ENCODE measurements at regions not wholly inside any gene's neighbourhood (a gene's known extent, or its start where the extent isn't known, plus 50 kb on each side); places are given as distances from the start of the nearest gene placed in this dataset.

DNA sequence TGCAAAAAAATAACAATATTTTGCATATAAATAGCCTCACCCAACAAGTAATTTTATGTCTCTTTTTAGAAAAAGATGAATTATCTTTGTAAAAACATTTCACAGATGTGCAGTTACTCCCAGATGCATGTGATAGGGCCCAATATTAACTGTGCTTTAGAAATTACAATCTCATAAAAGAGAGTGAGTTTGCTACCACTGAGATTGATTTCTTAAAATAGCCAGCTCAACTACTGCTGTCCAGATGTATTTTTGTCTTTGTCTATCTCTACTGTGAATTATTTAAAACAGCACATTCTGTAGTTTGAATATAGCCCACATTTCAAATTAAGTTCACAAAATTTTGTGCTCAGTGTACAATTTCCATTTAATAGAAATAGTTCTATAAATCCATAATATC, 177.0 kb upstream of the TTC29 start:
- Histone ChIP-seq H3K4me1 (peaks cover 3 to 28% (median 19%) of the 10 kb centered on the region in 9 donors), H3K9me3 (no peaks in the 10 kb centered on the region), H3K36me3 (no peaks in the 10 kb centered on the region), H3K4me3 (no peak overlapping the region), H3K27ac (peak overlapping the region in 3 of 10 donors; percentile 6 to 14 (median 13)), H3K27me3 (no peaks in the 10 kb centered on the region)
- intact Hi-C loops (cut with DNase I), result no loop called here
- ATAC-seq, result peak in 2 of 8 donors; percentile 61 to 73
- DNase-seq, result no peak
- no peak for TF ChIP-seq CTCF (IDR thresholded peaks at IDR 0.05)

DNA sequence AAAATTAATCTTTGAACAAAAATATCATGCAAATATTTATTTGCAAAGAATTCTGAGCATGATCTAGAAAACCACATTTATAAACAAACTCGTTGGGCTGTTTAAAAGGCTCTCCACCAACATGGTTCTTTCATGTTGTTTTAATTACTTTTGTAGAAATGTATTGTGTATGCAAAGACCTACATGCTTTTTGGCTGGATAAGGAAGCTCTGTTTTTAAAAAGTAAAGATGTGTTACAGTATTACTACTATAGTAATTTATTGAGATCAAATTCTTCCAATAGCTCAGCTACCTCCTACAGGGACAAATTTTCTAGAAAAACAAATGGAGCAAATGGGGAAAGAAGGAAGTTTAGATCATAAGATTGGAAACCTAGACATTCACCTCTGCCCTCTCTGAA, 177.5 kb upstream of the TTC29 start:
- ATAC-seq, result no peak
- intact Hi-C loops (cut with DNase I), result no loop called here

DNA sequence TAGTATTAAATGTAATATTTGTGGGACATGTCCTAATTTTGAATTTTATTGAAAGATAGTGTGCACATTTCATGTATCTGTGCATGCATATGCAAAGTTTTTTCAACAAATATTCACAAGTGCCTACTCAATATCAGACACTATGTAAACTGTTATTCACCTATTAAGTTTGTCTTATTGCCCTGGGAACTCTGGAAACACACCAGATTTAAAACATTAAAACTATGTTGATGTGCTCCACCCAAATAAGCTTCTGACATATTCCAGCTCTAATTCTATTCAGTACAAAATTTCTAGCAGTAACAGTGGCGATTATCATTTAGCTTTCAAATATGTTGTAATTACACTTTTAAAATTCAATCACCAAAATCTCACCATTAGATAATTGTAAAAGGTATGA, 183.1 kb upstream of the TTC29 start:
- WGBS, 2 donors, result 88 to 89% methylated on average over 1 of the region's 1 CpG
- no peaks in the 10 kb centered on the region for H3K9me3 ChIP-seq
- H3K27me3 ChIP-seq, result no peaks in the 10 kb centered on the region
- intact Hi-C loops (cut with DNase I), result no loop called here
- DNase-seq (no peak), ATAC-seq (no peak)
- no peak overlapping the region for H3K27ac ChIP-seq
- TF ChIP-seq CTCF (IDR thresholded peaks at IDR 0.05), result no peak
- no peaks in the 10 kb centered on the region for H3K36me3 ChIP-seq
- H3K4me3 ChIP-seq, result no peak overlapping the region
- H3K4me1 ChIP-seq, result peaks cover 0 to 7% (median 0%) of the 10 kb centered on the region in 9 donors

More for the DNA sequence above, 177.5 kb upstream of the TTC29 start:
- Histone ChIP-seq H3K9me3 (no peaks in the 10 kb centered on the region), H3K4me3 (no peak overlapping the region), H3K36me3 (no peaks in the 10 kb centered on the region), H3K27me3 (no peaks in the 10 kb centered on the region), H3K27ac (peak overlapping the region in 1 of 10 donors; percentile 6), H3K4me1 (peaks cover 3 to 24% (median 14%) of the 10 kb centered on the region in 9 donors)
- DNase-seq, result no peak
- no peak for TF ChIP-seq CTCF (IDR thresholded peaks at IDR 0.05)
- WGBS, 2 donors, result 40 to 44% methylated on average over 1 of the region's 1 CpG

DNA sequence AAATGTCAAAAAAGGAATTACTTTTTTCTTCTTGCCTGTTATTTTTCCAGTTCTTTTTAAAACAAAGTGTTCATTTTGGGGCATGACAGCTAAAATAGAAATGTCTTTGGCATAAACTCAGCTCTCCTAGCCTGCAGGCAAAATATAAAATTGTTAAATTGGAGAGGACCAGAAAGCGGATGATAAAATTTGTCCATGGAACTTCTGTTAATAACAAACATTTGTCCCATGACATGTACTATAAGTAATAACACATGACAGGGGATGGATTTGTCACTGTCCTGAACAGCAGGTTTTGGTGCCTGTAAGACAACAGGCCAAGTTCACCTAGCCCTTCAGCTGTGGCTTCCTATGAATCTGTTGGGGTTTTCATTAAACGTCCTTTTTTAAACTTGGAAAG, 184.0 kb upstream of the TTC29 start:
- TF ChIP-seq CTCF (IDR thresholded peaks at IDR 0.05), result no peak
- ATAC-seq (no peak), DNase-seq (no peak)
- Histone ChIP-seq H3K36me3 (no peaks in the 10 kb centered on the region), H3K9me3 (no peaks in the 10 kb centered on the region), H3K27ac (no peak overlapping the region), H3K4me1 (peaks cover 0 to 7% (median 0%) of the 10 kb centered on the region in 9 donors), H3K27me3 (no peaks in the 10 kb centered on the region), H3K4me3 (no peak overlapping the region)
- intact Hi-C loops (cut with DNase I), result no loop called here
- 74 to 90% methylated on average over 2 of the region's 2 CpGs for WGBS, 2 donors

Data from heart right ventricle (tissue), 16 donors.